ENCODE measurements at regions not wholly inside any gene's neighbourhood (a gene's known extent, or its start where the extent isn't known, plus 50 kb on each side); places are given as distances from the start of the nearest gene placed in this dataset.

DNA sequence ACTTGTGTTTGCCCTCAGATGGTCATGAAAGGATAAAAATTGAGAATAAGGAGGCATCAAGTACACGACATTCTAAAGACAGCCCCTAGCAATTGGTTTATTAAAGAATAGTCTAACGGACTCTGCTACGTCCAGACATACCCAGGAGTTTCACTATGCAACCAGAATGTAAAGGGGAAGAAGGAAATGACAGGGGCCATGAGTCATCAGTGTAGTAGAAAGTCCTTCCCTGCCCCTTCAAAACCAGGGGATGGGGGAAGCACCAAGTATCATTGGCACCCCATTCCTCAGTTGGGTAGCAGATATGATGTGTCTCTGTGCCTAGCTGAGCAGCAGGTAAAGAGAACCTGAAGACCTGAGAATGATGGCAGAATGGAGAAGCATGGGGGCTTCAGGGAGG is 367.4 kb downstream of the IL20RB start:
- no peak overlapping the region for H2AFZ ChIP-seq (ENCODE audit: low read length)
- H3K36me3 ChIP-seq (ENCODE audit: insufficient read depth, low read length), result no peaks in the 10 kb centered on the region
- no peaks in the 10 kb centered on the region for H3K9me2 ChIP-seq (replicated peaks; ENCODE audit: low read depth, low read length)
- H3K4me2 ChIP-seq (ENCODE audit: low read depth, low read length, poor library complexity, severe bottlenecking), result no peak overlapping the region
- H3K9me3 ChIP-seq (ENCODE audit: insufficient read depth, low read depth, low read length), result no peaks in the 10 kb centered on the region; the same call in 1 of the 2 replicates
- no peak overlapping the region for H3K4me3 ChIP-seq (ENCODE audit: low read length, poor library complexity, severe bottlenecking)
- H3K79me2 ChIP-seq (ENCODE audit: insufficient read depth, low read length), result no peaks in the 10 kb centered on the region
- H3F3A ChIP-seq (ENCODE audit: low read depth), result no peaks in the 10 kb centered on the region
- no peak overlapping the region for H3K9ac ChIP-seq (ENCODE audit: low read depth, low read length, poor library complexity, severe bottlenecking)
- no peaks in the 10 kb centered on the region for H4K20me1 ChIP-seq (ENCODE audit: insufficient read depth, low read length, poor library complexity, severe bottlenecking)
- no peak for TF ChIP-seq CTCF (conservative IDR thresholded peaks at IDR 0.05; ENCODE audit: low read length)
- TF ChIP-seq EZH2phosphoT487 (IDR thresholded peaks at IDR 0.05; ENCODE audit: borderline replicate concordance), result no peak
- no peaks in the 10 kb centered on the region for H3K27me3 ChIP-seq (ENCODE audit: insufficient read depth, low read length, poor library complexity, severe bottlenecking)
- H3K4me1 ChIP-seq (ENCODE audit: insufficient read depth, low read length, poor library complexity, severe bottlenecking), result no peaks in the 10 kb centered on the region

GRCh38 chr3:137325934-137326333 is 368.2 kb downstream of the IL20RB start:
- H3K4me1 ChIP-seq (ENCODE audit: insufficient read depth, low read length, poor library complexity, severe bottlenecking), result no peaks in the 10 kb centered on the region
- no peaks in the 10 kb centered on the region for H3K36me3 ChIP-seq (ENCODE audit: insufficient read depth, low read length)
- H3K9ac ChIP-seq (ENCODE audit: low read depth, low read length, poor library complexity, severe bottlenecking), result no peak overlapping the region
- no peaks in the 10 kb centered on the region for H4K20me1 ChIP-seq (ENCODE audit: insufficient read depth, low read length, poor library complexity, severe bottlenecking)
- H3K79me2 ChIP-seq (ENCODE audit: insufficient read depth, low read length), result no peaks in the 10 kb centered on the region
- H3F3A ChIP-seq (ENCODE audit: low read depth), result no peaks in the 10 kb centered on the region
- TF ChIP-seq CTCF (conservative IDR thresholded peaks at IDR 0.05; ENCODE audit: low read length) (no peak), EZH2phosphoT487 (IDR thresholded peaks at IDR 0.05; ENCODE audit: borderline replicate concordance) (no peak)
- H3K4me2 ChIP-seq (ENCODE audit: low read depth, low read length, poor library complexity, severe bottlenecking), result no peak overlapping the region
- H3K4me3 ChIP-seq (ENCODE audit: low read length, poor library complexity, severe bottlenecking), result no peak overlapping the region
- H3K27me3 ChIP-seq (ENCODE audit: insufficient read depth, low read length, poor library complexity, severe bottlenecking), result no peaks in the 10 kb centered on the region
- no peak overlapping the region for H2AFZ ChIP-seq (ENCODE audit: low read length)
- no peaks in the 10 kb centered on the region for H3K9me2 ChIP-seq (replicated peaks; ENCODE audit: low read depth, low read length)
- no peaks in the 10 kb centered on the region; the same call in 1 of the 2 replicates for H3K9me3 ChIP-seq (ENCODE audit: insufficient read depth, low read depth, low read length)

- Histone ChIP-seq H3K27me3 (ENCODE audit: insufficient read depth, low read length, poor library complexity, severe bottlenecking) (no peaks in the 10 kb centered on the region), H3K4me2 (ENCODE audit: low read depth, low read length, poor library complexity, severe bottlenecking) (no peak overlapping the region)
These were observed 371.8 kb downstream of the IL20RB start for GRCh38 chr3:137329594-137329993.

DNA sequence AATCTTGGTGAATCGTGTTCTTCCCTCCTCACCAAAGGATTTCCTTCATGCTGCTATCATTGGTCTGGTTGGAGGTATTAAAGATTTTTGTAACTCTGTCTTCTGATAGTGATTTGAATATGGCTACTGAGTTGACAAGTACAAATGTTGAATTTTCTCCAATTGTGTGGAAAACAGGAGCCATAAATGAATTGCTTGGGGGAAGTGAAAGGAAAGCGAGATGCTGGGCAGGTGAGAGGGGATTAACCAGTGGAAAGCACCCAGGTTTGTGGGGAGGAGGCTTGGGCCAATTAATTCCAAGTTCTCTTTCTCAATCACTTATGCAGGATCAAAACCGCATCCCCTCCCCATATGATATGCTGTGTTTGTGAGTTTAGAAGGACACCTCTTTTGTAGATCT is 372.5 kb downstream of the IL20RB start:
- Histone ChIP-seq H3F3A (ENCODE audit: low read depth) (no peaks in the 10 kb centered on the region), H4K20me1 (ENCODE audit: insufficient read depth, low read length, poor library complexity, severe bottlenecking) (no peaks in the 10 kb centered on the region)

More at GRCh38 chr3:137329594-137329993, 371.8 kb downstream of the IL20RB start:
- no peak overlapping the region for H3K4me3 ChIP-seq (ENCODE audit: low read length, poor library complexity, severe bottlenecking)
- no peaks in the 10 kb centered on the region; the same call in 1 of the 2 replicates for H3K9me3 ChIP-seq (ENCODE audit: insufficient read depth, low read depth, low read length)
- no peaks in the 10 kb centered on the region for H3K4me1 ChIP-seq (ENCODE audit: insufficient read depth, low read length, poor library complexity, severe bottlenecking)
- H3F3A ChIP-seq (ENCODE audit: low read depth), result no peaks in the 10 kb centered on the region
- H3K9ac ChIP-seq (ENCODE audit: low read depth, low read length, poor library complexity, severe bottlenecking), result no peak overlapping the region
- no peak for TF ChIP-seq EZH2phosphoT487 (IDR thresholded peaks at IDR 0.05; ENCODE audit: borderline replicate concordance)
- H3K9me2 ChIP-seq (replicated peaks; ENCODE audit: low read depth, low read length), result no peaks in the 10 kb centered on the region
- H3K36me3 ChIP-seq (ENCODE audit: insufficient read depth, low read length), result no peaks in the 10 kb centered on the region
- no peaks in the 10 kb centered on the region for H4K20me1 ChIP-seq (ENCODE audit: insufficient read depth, low read length, poor library complexity, severe bottlenecking)
- H3K79me2 ChIP-seq (ENCODE audit: insufficient read depth, low read length), result no peaks in the 10 kb centered on the region
- no peak overlapping the region for H2AFZ ChIP-seq (ENCODE audit: low read length)

More for the DNA sequence above, 372.5 kb downstream of the IL20RB start:
- H3K27me3 ChIP-seq (ENCODE audit: insufficient read depth, low read length, poor library complexity, severe bottlenecking), result no peaks in the 10 kb centered on the region
- H2AFZ ChIP-seq (ENCODE audit: low read length), result no peak overlapping the region
- no peak overlapping the region for H3K4me3 ChIP-seq (ENCODE audit: low read length, poor library complexity, severe bottlenecking)
- H3K9me3 ChIP-seq (ENCODE audit: insufficient read depth, low read depth, low read length), result no peaks in the 10 kb centered on the region
- H3K79me2 ChIP-seq (ENCODE audit: insufficient read depth, low read length), result no peaks in the 10 kb centered on the region
- TF ChIP-seq EZH2phosphoT487 (IDR thresholded peaks at IDR 0.05; ENCODE audit: borderline replicate concordance), result no peak
- no peaks in the 10 kb centered on the region for H3K9me2 ChIP-seq (replicated peaks; ENCODE audit: low read depth, low read length)
- H3K4me2 ChIP-seq (ENCODE audit: low read depth, low read length, poor library complexity, severe bottlenecking), result no peak overlapping the region
- no peaks in the 10 kb centered on the region for H3K4me1 ChIP-seq (ENCODE audit: insufficient read depth, low read length, poor library complexity, severe bottlenecking)
- H3K9ac ChIP-seq (ENCODE audit: low read depth, low read length, poor library complexity, severe bottlenecking), result no peak overlapping the region
- no peaks in the 10 kb centered on the region for H3K36me3 ChIP-seq (ENCODE audit: insufficient read depth, low read length)
